H9 (cell line): ENCODE measurements at regions not wholly inside any gene's neighbourhood (a gene's known extent, or its start where the extent isn't known, plus 50 kb on each side); places are given as distances from the start of the nearest gene placed in this dataset.

Experiments used
- DNase-seq: peaks from one replicate; pipeline ENCODE4 v3.0.0-alpha.2; 2017
- H2AFZ ChIP-seq: one replicate; pipeline ENCODE4 v1.6.1; 2013; ENCODE audit warnings: mild to moderate bottlenecking, low read length, control low read depth, moderate library complexity
- H2AK5ac ChIP-seq: 2 replicates; pipeline ENCODE4 v1.6.1; 2013; ENCODE audit warnings: low read length, control low read depth, mixed read lengths; ENCODE audit not compliant: insufficient read length
- H2BK120ac ChIP-seq: one replicate; pipeline ENCODE4 v1.6.1; 2013; ENCODE audit warnings: low read depth, mild to moderate bottlenecking, low read length, control low read depth, inconsistent platforms; ENCODE audit not compliant: poor library complexity, severe bottlenecking
- H2BK12ac ChIP-seq: 2 replicates; pipeline ENCODE4 v1.6.1; 2013; ENCODE audit warnings: low read length, control low read depth, mixed read lengths, low read depth; ENCODE audit not compliant: insufficient read length
- H2BK15ac ChIP-seq: 2 replicates; pipeline ENCODE4 v1.6.1; 2013; ENCODE audit warnings: low read depth, low read length, control low read depth
- H2BK20ac ChIP-seq: one replicate; pipeline ENCODE4 v1.6.1; 2013; ENCODE audit warnings: low read depth, mild to moderate bottlenecking, low read length, control low read depth, inconsistent platforms; ENCODE audit not compliant: poor library complexity, severe bottlenecking
- H2BK5ac ChIP-seq: 2 replicates; pipeline ENCODE4 v1.6.1; 2013; ENCODE audit warnings: low read length, control low read depth, mixed read lengths; ENCODE audit not compliant: insufficient read length
- H3K14ac ChIP-seq: 2 replicates; pipeline ENCODE4 v1.6.1; 2013; ENCODE audit warnings: low read length, control low read depth; ENCODE audit not compliant: insufficient read depth
- H3K18ac ChIP-seq: 2 replicates; pipeline ENCODE4 v1.6.1; 2013; ENCODE audit warnings: low read depth, mild to moderate bottlenecking, mixed read lengths, low read length, control low read depth; ENCODE audit not compliant: insufficient read length
- H3K23ac ChIP-seq: 2 replicates; pipeline ENCODE4 v1.6.1; 2013; ENCODE audit warnings: low read length, control low read depth, mixed read lengths, low read depth; ENCODE audit not compliant: insufficient read length
- H3K23me2 ChIP-seq: 2 replicates; pipeline ENCODE4 v1.6.1; 2013; ENCODE audit warnings: low read depth, mild to moderate bottlenecking, mixed read lengths, low read length, control low read depth; ENCODE audit not compliant: insufficient read length, poor library complexity, severe bottlenecking
- H3K27ac ChIP-seq: 2 replicates; pipeline ENCODE4 v1.5.1; 2013; ENCODE audit warnings: low read length, control low read depth, mixed read lengths, low read depth; ENCODE audit not compliant: insufficient read length
- H3K27me3 ChIP-seq: 2 replicates; pipeline ENCODE4 v1.6.1; 2013; ENCODE audit warnings: low read length, control low read depth, inconsistent platforms; ENCODE audit not compliant: insufficient read depth
- H3K4ac ChIP-seq: 2 replicates; pipeline ENCODE4 v1.6.1; 2013; ENCODE audit warnings: low read depth, mild to moderate bottlenecking, control low read depth, inconsistent platforms, low read length, moderate library complexity
- H3K4me1 ChIP-seq: 2 replicates; pipeline ENCODE4 v1.6.1; 2013; ENCODE audit warnings: low read length, control low read depth, inconsistent platforms; ENCODE audit not compliant: insufficient read depth
- H3K4me2 ChIP-seq: 2 replicates; pipeline ENCODE4 v1.6.1; 2013; ENCODE audit warnings: low read length, control low read depth, mixed read lengths; ENCODE audit not compliant: insufficient read length, insufficient read depth
- H3K56ac ChIP-seq: 2 replicates; pipeline ENCODE4 v1.6.1; 2013; ENCODE audit warnings: low read depth, mild to moderate bottlenecking, mixed read lengths, low read length, control low read depth; ENCODE audit not compliant: insufficient read length
- H3K79me1 ChIP-seq: 2 replicates; pipeline ENCODE4 v1.6.1; 2013; ENCODE audit warnings: low read depth, mild to moderate bottlenecking, moderate library complexity, low read length, control low read depth, inconsistent platforms; ENCODE audit not compliant: insufficient read depth, poor library complexity, severe bottlenecking
- H3K79me2 ChIP-seq: 2 replicates; pipeline ENCODE4 v1.6.1; 2013; ENCODE audit warnings: low read length, control low read depth, inconsistent platforms; ENCODE audit not compliant: insufficient read depth
- H3K9ac ChIP-seq: 2 replicates; pipeline ENCODE4 v1.6.1; 2013; ENCODE audit warnings: low read length, control low read depth, mixed read lengths; ENCODE audit not compliant: insufficient read length; ENCODE audit errors: extremely low read depth
- H3K9me3 ChIP-seq: one replicate; pipeline ENCODE4 v1.6.1; 2013; ENCODE audit warnings: low read depth, low read length, inconsistent platforms; ENCODE audit not compliant: control insufficient read depth
- H3T11ph ChIP-seq: one replicate; pipeline ENCODE4 v1.6.1; 2013; ENCODE audit warnings: mild to moderate bottlenecking, low read length, control low read depth, inconsistent platforms
- H4K20me1 ChIP-seq: one replicate; pipeline ENCODE4 v1.6.1; 2013; ENCODE audit not compliant: control insufficient read depth, insufficient read length, insufficient read depth
- H4K5ac ChIP-seq: 2 replicates; pipeline ENCODE4 v1.6.1; 2013; ENCODE audit warnings: low read depth, mild to moderate bottlenecking, mixed read lengths, low read length, control low read depth; ENCODE audit not compliant: insufficient read length
- H4K8ac ChIP-seq: replicated peaks from 2 replicates; pipeline ENCODE4 v1.6.1; 2013; ENCODE audit warnings: low read length, control low read depth, mixed read lengths, low read depth; ENCODE audit not compliant: insufficient read length
- H4K91ac ChIP-seq: 2 replicates; pipeline ENCODE4 v1.6.1; 2013; ENCODE audit warnings: low read depth, mild to moderate bottlenecking, moderate library complexity, mixed read lengths, low read length, control low read depth; ENCODE audit not compliant: insufficient read length
- H3K27ac Mint-ChIP-seq, 3 experiments: 2 replicates in 2 of 3; 3 replicates in 1 of 3; pipeline ENCODE4 v1.8.0; 2020 to 2021; ENCODE audit warnings: mixed read lengths in 3 of 3, mild to moderate bottlenecking in 1 of 3, moderate library complexity in 1 of 3
- H3K27me3 Mint-ChIP-seq: 2 replicates; pipeline ENCODE4 v1.8.0; 2021; ENCODE audit warnings: low read depth, mild to moderate bottlenecking, moderate library complexity, mixed read lengths
- H3K36me3 Mint-ChIP-seq, 3 experiments: 2 replicates in 2 of 3; 3 replicates in 1 of 3; pipeline ENCODE4 v1.8.0; 2020 to 2021; ENCODE audit warnings: low read depth in 3 of 3, mixed read lengths in 3 of 3; ENCODE audit not compliant: insufficient read depth in 1 of 3
- H3K4me1 Mint-ChIP-seq, 2 experiments: 2 replicates each; pipeline ENCODE4 v1.8.0; 2020; ENCODE audit warnings: mixed read lengths in 2 of 2
- H3K4me3 Mint-ChIP-seq, 2 experiments: 2 replicates in 1 of 2; 3 replicates in 1 of 2; pipeline ENCODE4 v1.8.0; 2020 to 2021; ENCODE audit warnings: mild to moderate bottlenecking in 2 of 2, mixed read lengths in 2 of 2, moderate library complexity in 1 of 2
- H3K9me3 Mint-ChIP-seq, 2 experiments: 2 replicates in 1 of 2; 3 replicates in 1 of 2; pipeline ENCODE4 v1.8.0; 2020; ENCODE audit warnings: mild to moderate bottlenecking in 2 of 2, mixed read lengths in 2 of 2, moderate library complexity in 1 of 2
- CTCF ChIP-seq: fragments of 200-600 bp; sonication (generic); conservative IDR thresholded peaks from 3 replicates; pipeline ENCODE4 v1.8.0; 2021; ENCODE audit warnings: antibody characterized with exemption, mild to moderate bottlenecking
- WGBS: extraction: QIAGEN DNeasy Blood & Tissue Kit; methylation state at CpG from one replicate; pipeline ENCODE4 v1.1.7; 2013; ENCODE audit warnings: missing lambda C conversion rate, low lambda C conversion rate, mixed read lengths; ENCODE audit not compliant: insufficient read length; ENCODE audit errors: extremely low coverage; 5-methylcytosine and 5-hydroxymethylcytosine counted together

DNA sequence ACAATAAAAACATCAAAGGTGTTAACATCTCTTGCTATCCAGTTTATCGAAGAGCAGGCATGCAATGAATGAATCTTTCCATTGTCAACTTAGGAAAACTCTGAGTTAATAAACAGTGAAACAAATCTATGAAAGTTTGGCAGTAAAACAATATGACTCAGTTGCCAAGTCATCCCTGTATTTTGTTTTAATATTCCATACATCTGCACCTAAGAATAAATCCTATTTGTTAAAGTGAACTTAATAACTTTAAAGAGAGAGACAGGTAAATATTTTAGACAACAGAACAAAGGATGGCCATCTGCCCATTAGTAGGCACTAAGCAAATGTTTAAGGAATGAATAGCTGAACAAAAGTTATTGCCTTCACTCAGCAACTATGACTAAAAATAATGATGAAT is 700.5 kb upstream of the CELF2 start:
- Mint-ChIP-seq H3K27ac (no peak overlapping the region), H3K27me3 (no peaks in the 10 kb centered on the region), H3K4me1 (peaks cover 4% of the 10 kb centered on the region in 2 experiments; a peak in 3 of 4 replicates), H3K36me3 (no peaks in the 10 kb centered on the region; a peak in 1 of 7 replicates), H3K9me3 (no peaks in the 10 kb centered on the region), H3K4me3 (no peak overlapping the region)
- Histone ChIP-seq H2BK5ac (no peak overlapping the region), H3K4me1 (no peaks in the 10 kb centered on the region), H2BK120ac (no peak overlapping the region), H2BK15ac (no peak overlapping the region), H3K14ac (no peak overlapping the region), H3K18ac (no peak overlapping the region), H4K8ac (no peak overlapping the region), H3K27ac (no peak overlapping the region), H4K5ac (no peak overlapping the region), H4K91ac (no peak overlapping the region), H2BK20ac (no peak overlapping the region), H3K4me2 (no peak overlapping the region), H3K56ac (no peak overlapping the region), H4K20me1 (no peaks in the 10 kb centered on the region), H3K23ac (no peak overlapping the region), H2AFZ (no peak overlapping the region), H3K4ac (no peak overlapping the region), H3K23me2 (no peaks in the 10 kb centered on the region), H2BK12ac (no peak overlapping the region), H3K79me2 (no peaks in the 10 kb centered on the region), H3K79me1 (no peaks in the 10 kb centered on the region), H3K27me3 (no peaks in the 10 kb centered on the region), H3K9ac (no peak overlapping the region), H2AK5ac (no peak overlapping the region), H3K9me3 (no peaks in the 10 kb centered on the region), H3T11ph (no peak overlapping the region)
- WGBS, result no CpG with 5 or more reads among the region's 1 CpG
- TF ChIP-seq CTCF, result no peak
- DNase-seq, result no peak
